ENCODE measurements at regions not wholly inside any gene's neighbourhood (a gene's known extent, or its start where the extent isn't known, plus 50 kb on each side); places are given as distances from the start of the nearest gene placed in this dataset.

DNA sequence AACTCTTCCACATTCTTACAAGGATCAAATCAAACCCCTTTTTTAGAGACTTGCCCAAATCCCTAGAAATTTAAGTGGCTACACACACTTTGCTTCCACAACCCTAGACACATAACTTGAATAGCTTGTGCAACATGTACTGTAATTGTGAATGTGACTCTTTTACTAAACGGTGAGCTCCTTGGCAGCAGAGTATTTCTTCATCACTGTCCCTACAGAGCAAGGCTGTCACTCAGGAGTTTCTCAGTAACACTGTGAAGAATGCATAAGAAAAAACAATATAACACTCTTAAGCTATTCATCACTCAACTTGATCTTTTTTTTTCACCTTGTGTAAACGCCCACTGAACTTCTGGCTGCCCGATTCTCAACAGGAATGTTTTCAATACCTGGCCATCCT lies 53.8 kb upstream of the ADAMTS18 start:
- TF ChIP-seq POLR2A (IDR thresholded peaks at IDR 0.05) (no peak), EP300 (IDR thresholded peaks at IDR 0.05) (no peak)
- TF ChIP-seq, protein P1, sequence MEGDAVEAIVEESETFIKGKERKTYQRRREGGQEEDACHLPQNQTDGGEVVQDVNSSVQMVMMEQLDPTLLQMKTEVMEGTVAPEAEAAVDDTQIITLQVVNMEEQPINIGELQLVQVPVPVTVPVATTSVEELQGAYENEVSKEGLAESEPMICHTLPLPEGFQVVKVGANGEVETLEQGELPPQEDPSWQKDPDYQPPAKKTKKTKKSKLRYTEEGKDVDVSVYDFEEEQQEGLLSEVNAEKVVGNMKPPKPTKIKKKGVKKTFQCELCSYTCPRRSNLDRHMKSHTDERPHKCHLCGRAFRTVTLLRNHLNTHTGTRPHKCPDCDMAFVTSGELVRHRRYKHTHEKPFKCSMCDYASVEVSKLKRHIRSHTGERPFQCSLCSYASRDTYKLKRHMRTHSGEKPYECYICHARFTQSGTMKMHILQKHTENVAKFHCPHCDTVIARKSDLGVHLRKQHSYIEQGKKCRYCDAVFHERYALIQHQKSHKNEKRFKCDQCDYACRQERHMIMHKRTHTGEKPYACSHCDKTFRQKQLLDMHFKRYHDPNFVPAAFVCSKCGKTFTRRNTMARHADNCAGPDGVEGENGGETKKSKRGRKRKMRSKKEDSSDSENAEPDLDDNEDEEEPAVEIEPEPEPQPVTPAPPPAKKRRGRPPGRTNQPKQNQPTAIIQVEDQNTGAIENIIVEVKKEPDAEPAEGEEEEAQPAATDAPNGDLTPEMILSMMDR (IDR thresholded peaks at IDR 0.05) = no peak
